PC-3 (cell line): ENCODE measurements at regions not wholly inside any gene's neighbourhood (a gene's known extent, or its start where the extent isn't known, plus 50 kb on each side); places are given as distances from the start of the nearest gene placed in this dataset.

Experiments used
- CTCF ChIP-seq: fragments of 300-600 bp; sonication (generic); conservative IDR thresholded peaks from 2 replicates; pipeline ENCODE4 v1.5.1; 2017; ENCODE audit warnings: antibody characterized with exemption, low read depth, mild to moderate bottlenecking, low read length
- EZH2 ChIP-seq: fragments of 300-600 bp; sonication (generic); IDR thresholded peaks from one replicate; pipeline ENCODE4 v1.6.1; 2017; ENCODE audit warnings: antibody characterized with exemption, mild to moderate bottlenecking, low read length; ENCODE audit not compliant: unreplicated experiment
- EZH2phosphoT487 ChIP-seq: fragments of 300-600 bp; sonication (generic); IDR thresholded peaks from 2 replicates; pipeline ENCODE4 v1.6.1; 2018; ENCODE audit warnings: mild to moderate bottlenecking, antibody characterized with exemption, low read length, borderline replicate concordance

- TF ChIP-seq CTCF (no peak), EZH2phosphoT487 (no peak), EZH2 (no peak)
Measured at GRCh38 chr4:156194896-156195295, 241.2 kb upstream of the CTSO start.
